ENCODE measurements at regions not wholly inside any gene's neighbourhood (a gene's known extent, or its start where the extent isn't known, plus 50 kb on each side); places are given as distances from the start of the nearest gene placed in this dataset.
"Not testable (repeated sequence)": the region's sequence is repeated elsewhere in the genome, so short reads cannot be mapped to it uniquely, and the experiment has no call there.

GRCh38 chr7:81482600-81483186 lies 287.2 kb downstream of the HGF start:
- Histone ChIP-seq H3K4me3 (ENCODE audit: low read depth in 1 of 3, low read length in 3 of 3) (no peak overlapping the region), H3K27ac (ENCODE audit: low read depth in 1 of 2, low read length in 2 of 2) (no peak overlapping the region), H3K4me1 (ENCODE audit: control insufficient read depth in 4 of 4, insufficient read depth in 4 of 4, low read length in 3 of 4) (no peaks in the 10 kb centered on the region), H3K36me3 (ENCODE audit: control insufficient read depth in 4 of 4, insufficient read depth in 3 of 4, low read depth in 1 of 4, low read length in 3 of 4) (no peaks in the 10 kb centered on the region), H3K9me3 (ENCODE audit: control insufficient read depth in 4 of 4, low read length in 3 of 4) (no peaks in the 10 kb centered on the region), H3K27me3 (ENCODE audit: control insufficient read depth in 4 of 4, insufficient read depth in 4 of 4, low read length in 3 of 4) (peaks cover 0 to 2% (median 0%) of the 10 kb centered on the region in 4 donors), H3K9ac (ENCODE audit: low read depth in 1 of 2, low read length in 2 of 2) (no peak overlapping the region)
- WGBS = 3% methylated on average over 2 of the region's 2 CpGs
- DNase-seq (ENCODE audit: low spot score) = no peak
- no peak for TF ChIP-seq FOXA1 (IDR thresholded peaks at IDR 0.05)
- TF ChIP-seq, protein P1, sequence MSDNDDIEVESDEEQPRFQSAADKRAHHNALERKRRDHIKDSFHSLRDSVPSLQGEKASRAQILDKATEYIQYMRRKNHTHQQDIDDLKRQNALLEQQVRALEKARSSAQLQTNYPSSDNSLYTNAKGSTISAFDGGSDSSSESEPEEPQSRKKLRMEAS (IDR thresholded peaks at IDR 0.05) = no peak
- peak; percentile 80 for TF ChIP-seq RAD21 (IDR thresholded peaks at IDR 0.05)
- TF ChIP-seq, protein P2, sequence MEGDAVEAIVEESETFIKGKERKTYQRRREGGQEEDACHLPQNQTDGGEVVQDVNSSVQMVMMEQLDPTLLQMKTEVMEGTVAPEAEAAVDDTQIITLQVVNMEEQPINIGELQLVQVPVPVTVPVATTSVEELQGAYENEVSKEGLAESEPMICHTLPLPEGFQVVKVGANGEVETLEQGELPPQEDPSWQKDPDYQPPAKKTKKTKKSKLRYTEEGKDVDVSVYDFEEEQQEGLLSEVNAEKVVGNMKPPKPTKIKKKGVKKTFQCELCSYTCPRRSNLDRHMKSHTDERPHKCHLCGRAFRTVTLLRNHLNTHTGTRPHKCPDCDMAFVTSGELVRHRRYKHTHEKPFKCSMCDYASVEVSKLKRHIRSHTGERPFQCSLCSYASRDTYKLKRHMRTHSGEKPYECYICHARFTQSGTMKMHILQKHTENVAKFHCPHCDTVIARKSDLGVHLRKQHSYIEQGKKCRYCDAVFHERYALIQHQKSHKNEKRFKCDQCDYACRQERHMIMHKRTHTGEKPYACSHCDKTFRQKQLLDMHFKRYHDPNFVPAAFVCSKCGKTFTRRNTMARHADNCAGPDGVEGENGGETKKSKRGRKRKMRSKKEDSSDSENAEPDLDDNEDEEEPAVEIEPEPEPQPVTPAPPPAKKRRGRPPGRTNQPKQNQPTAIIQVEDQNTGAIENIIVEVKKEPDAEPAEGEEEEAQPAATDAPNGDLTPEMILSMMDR (IDR thresholded peaks at IDR 0.05; ENCODE audit: low read depth, low read length, missing input control) = peak; percentile 58
- no peak for TF ChIP-seq RXRA (IDR thresholded peaks at IDR 0.05)
- TF ChIP-seq, protein P3, sequence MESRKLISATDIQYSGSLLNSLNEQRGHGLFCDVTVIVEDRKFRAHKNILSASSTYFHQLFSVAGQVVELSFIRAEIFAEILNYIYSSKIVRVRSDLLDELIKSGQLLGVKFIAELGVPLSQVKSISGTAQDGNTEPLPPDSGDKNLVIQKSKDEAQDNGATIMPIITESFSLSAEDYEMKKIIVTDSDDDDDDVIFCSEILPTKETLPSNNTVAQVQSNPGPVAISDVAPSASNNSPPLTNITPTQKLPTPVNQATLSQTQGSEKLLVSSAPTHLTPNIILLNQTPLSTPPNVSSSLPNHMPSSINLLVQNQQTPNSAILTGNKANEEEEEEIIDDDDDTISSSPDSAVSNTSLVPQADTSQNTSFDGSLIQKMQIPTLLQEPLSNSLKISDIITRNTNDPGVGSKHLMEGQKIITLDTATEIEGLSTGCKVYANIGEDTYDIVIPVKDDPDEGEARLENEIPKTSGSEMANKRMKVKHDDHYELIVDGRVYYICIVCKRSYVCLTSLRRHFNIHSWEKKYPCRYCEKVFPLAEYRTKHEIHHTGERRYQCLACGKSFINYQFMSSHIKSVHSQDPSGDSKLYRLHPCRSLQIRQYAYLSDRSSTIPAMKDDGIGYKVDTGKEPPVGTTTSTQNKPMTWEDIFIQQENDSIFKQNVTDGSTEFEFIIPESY (IDR thresholded peaks at IDR 0.05) = no peak

GRCh38 chr7:81478664-81479063 lies 291.2 kb downstream of the HGF start:
- TF ChIP-seq YY1 (IDR thresholded peaks at IDR 0.05) = no peak
- TF ChIP-seq, protein P2 (IDR thresholded peaks at IDR 0.05; ENCODE audit: low read depth, low read length, missing input control) = no peak
- TF ChIP-seq HNF4A (conservative IDR thresholded peaks at IDR 0.05) = no peak
- no peak for TF ChIP-seq RXRA (IDR thresholded peaks at IDR 0.05)
- TF ChIP-seq FOXA2 (IDR thresholded peaks at IDR 0.05) = no peak
- TF ChIP-seq, protein P4, sequence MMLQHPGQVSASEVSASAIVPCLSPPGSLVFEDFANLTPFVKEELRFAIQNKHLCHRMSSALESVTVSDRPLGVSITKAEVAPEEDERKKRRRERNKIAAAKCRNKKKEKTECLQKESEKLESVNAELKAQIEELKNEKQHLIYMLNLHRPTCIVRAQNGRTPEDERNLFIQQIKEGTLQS (IDR thresholded peaks at IDR 0.05) = no peak
- TF ChIP-seq GABPA (IDR thresholded peaks at IDR 0.05 in 1 of 2, conservative IDR thresholded peaks at IDR 0.05 in 1 of 2) = no peak
- no peak for TF ChIP-seq SP1 (IDR thresholded peaks at IDR 0.05)
- TF ChIP-seq, protein P3 (IDR thresholded peaks at IDR 0.05) = no peak
- TF ChIP-seq REST (IDR thresholded peaks at IDR 0.05) = no peak
- no peak for TF ChIP-seq HNF4G (IDR thresholded peaks at IDR 0.05)
- Histone ChIP-seq H3K9me3 (ENCODE audit: control insufficient read depth in 4 of 4, low read length in 3 of 4) (no peaks in the 10 kb centered on the region), H3K27me3 (ENCODE audit: control insufficient read depth in 4 of 4, insufficient read depth in 4 of 4, low read length in 3 of 4) (peaks cover 0 to 2% (median 0%) of the 10 kb centered on the region in 4 donors), H3K4me1 (ENCODE audit: control insufficient read depth in 4 of 4, insufficient read depth in 4 of 4, low read length in 3 of 4) (no peaks in the 10 kb centered on the region), H3K36me3 (ENCODE audit: control insufficient read depth in 4 of 4, insufficient read depth in 3 of 4, low read depth in 1 of 4, low read length in 3 of 4) (no peaks in the 10 kb centered on the region), H3K27ac (ENCODE audit: low read depth in 1 of 2, low read length in 2 of 2) (no peak overlapping the region), H3K9ac (ENCODE audit: low read depth in 1 of 2, low read length in 2 of 2) (no peak overlapping the region), H3K4me3 (ENCODE audit: low read depth in 1 of 3, low read length in 3 of 3) (no peak overlapping the region)
- WGBS = 77% methylated on average over 5 of the region's 5 CpGs
- no peak for DNase-seq (ENCODE audit: low spot score)

DNA sequence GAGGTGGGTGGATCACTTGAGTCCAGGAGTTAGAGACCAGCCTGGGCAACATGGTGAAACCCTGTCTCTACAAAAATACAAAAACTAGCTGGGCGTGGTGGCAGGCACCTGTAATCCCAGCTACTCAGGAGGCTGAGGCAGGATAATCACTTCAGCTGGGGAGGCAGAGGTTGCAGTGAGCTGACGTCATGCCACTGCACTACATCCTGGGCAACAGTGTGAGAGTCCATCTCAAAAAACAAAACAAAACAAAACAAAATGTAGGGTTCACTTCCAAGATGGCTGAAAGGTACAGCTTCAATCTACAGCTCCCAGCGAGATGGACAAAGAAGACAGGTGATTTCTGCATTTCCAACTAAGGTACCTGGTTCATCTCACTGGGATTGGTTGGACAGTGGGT lies 291.6 kb downstream of the HGF start:
- H3K27me3 ChIP-seq (ENCODE audit: control insufficient read depth in 4 of 4, insufficient read depth in 4 of 4, low read length in 3 of 4); DNase-seq (ENCODE audit: low spot score); H3K27ac ChIP-seq (ENCODE audit: low read depth in 1 of 2, low read length in 2 of 2); H3K9ac ChIP-seq (ENCODE audit: low read depth in 1 of 2, low read length in 2 of 2); H3K9me3 ChIP-seq (ENCODE audit: control insufficient read depth in 4 of 4, low read length in 3 of 4); H3K36me3 ChIP-seq (ENCODE audit: control insufficient read depth in 4 of 4, insufficient read depth in 3 of 4, low read depth in 1 of 4, low read length in 3 of 4); H3K4me3 ChIP-seq (ENCODE audit: low read depth in 1 of 3, low read length in 3 of 3); H3K4me1 ChIP-seq (ENCODE audit: control insufficient read depth in 4 of 4, insufficient read depth in 4 of 4, low read length in 3 of 4): not testable (repeated sequence)
- WGBS = 88% methylated on average over 3 of the region's 3 CpGs
